Ovary (tissue), 3 donors: ENCODE measurements at regions not wholly inside any gene's neighbourhood (a gene's known extent, or its start where the extent isn't known, plus 50 kb on each side); places are given as distances from the start of the nearest gene placed in this dataset.

ENCODE experiments used
- POLR2A ChIP-seq: fragments of 450-650 bp; IDR thresholded peaks from one replicate; pipeline ENCODE4 v1.6.1; 2017; ENCODE audit warnings: antibody characterized with exemption, mild to moderate bottlenecking, moderate library complexity
- TF ChIP-seq, protein P1 (sequence below), 3 donors: fragments of 450-650 bp in 2 of 3; fragments of 200-600 bp in 1 of 3; IDR thresholded peaks; one replicate each; pipeline versions ENCODE4 v1.5.1 to v1.8.0; 2016 to 2022; ENCODE audit warnings: antibody characterized with exemption in 3 of 3, mild to moderate bottlenecking in 1 of 3
- donor health status: DM: no; HTN: no; CAD: no.

DNA sequence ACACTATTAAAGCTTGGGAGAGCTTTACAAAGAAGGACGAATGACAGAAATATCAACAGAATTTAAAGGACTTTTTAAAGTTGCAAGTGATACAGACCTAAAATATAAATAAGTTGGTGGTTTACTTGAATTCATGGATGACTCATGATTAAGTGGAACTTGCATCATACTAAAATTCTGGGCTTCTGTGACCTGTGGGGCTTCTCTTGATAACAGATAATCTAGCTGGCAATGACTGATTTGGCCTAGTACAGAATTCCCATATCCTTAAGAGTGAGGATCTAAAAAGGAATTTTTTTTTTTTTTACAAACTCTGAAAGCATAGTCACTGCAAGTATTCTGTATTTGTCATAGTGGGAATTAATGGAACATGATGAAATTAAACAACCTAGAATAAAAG lies 543.7 kb upstream of the SGCD start:
- TF ChIP-seq, protein P1, sequence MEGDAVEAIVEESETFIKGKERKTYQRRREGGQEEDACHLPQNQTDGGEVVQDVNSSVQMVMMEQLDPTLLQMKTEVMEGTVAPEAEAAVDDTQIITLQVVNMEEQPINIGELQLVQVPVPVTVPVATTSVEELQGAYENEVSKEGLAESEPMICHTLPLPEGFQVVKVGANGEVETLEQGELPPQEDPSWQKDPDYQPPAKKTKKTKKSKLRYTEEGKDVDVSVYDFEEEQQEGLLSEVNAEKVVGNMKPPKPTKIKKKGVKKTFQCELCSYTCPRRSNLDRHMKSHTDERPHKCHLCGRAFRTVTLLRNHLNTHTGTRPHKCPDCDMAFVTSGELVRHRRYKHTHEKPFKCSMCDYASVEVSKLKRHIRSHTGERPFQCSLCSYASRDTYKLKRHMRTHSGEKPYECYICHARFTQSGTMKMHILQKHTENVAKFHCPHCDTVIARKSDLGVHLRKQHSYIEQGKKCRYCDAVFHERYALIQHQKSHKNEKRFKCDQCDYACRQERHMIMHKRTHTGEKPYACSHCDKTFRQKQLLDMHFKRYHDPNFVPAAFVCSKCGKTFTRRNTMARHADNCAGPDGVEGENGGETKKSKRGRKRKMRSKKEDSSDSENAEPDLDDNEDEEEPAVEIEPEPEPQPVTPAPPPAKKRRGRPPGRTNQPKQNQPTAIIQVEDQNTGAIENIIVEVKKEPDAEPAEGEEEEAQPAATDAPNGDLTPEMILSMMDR (IDR thresholded peaks at IDR 0.05): no peak
- TF ChIP-seq POLR2A: no peak
